ENCODE measurements at regions not wholly inside any gene's neighbourhood (a gene's known extent, or its start where the extent isn't known, plus 50 kb on each side); places are given as distances from the start of the nearest gene placed in this dataset.

DNA sequence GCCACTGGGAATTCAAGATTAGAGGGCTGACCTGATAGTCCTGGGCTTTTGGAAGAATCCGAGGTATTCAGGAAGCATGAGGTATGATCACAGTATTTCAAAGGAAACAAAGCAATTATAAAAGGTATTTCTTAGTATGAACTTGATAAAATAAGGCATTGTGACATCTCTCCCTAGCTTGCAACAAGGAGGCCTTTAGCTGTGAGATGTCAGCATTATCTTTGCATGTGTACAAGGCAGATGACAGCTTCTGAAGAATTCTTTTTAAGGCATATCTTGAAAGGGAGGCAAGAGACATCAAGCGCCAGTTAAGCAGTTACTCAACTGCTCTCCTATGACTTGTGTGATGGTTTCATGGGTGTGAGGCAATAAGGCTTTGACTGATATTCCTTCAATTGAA lies 1123.7 kb downstream of the PLA2G4A start:
- H2AFZ ChIP-seq (ENCODE audit: low read depth, low read length), result no peak overlapping the region
- no peak overlapping the region for H3K27ac ChIP-seq (ENCODE audit: low read length)
- H3K9ac ChIP-seq (ENCODE audit: low read length), result no peak overlapping the region
- H3F3A ChIP-seq (ENCODE audit: insufficient read depth, low read length, poor library complexity, severe bottlenecking), result no peaks in the 10 kb centered on the region
- H3K9me3 ChIP-seq (ENCODE audit: low read length), result no peaks in the 10 kb centered on the region
- no peaks in the 10 kb centered on the region for H3K9me2 ChIP-seq (ENCODE audit: insufficient read depth, low read length)
- no peak overlapping the region for H3K4me3 ChIP-seq (ENCODE audit: low read length)
- H4K20me1 ChIP-seq (ENCODE audit: insufficient read depth), result no peaks in the 10 kb centered on the region
- no peaks in the 10 kb centered on the region for H3K27me3 ChIP-seq (ENCODE audit: insufficient read depth, low read depth, low read length)
- no peaks in the 10 kb centered on the region for H3K36me3 ChIP-seq (ENCODE audit: insufficient read depth, low read length)
- H3K4me2 ChIP-seq (ENCODE audit: low read length), result no peak overlapping the region
- no peak for TF ChIP-seq EZH2 (IDR thresholded peaks at IDR 0.05; ENCODE audit: borderline replicate concordance, insufficient read depth, low read length, poor library complexity, severe bottlenecking)
- TF ChIP-seq POLR2AphosphoS5 (IDR thresholded peaks at IDR 0.05), result no peak
- peak; percentile 30 for TF ChIP-seq EP300 (conservative IDR thresholded peaks at IDR 0.05; ENCODE audit: poor library complexity, severe bottlenecking)
- TF ChIP-seq RAD21 (conservative IDR thresholded peaks at IDR 0.05), result no peak
- TF ChIP-seq MXI1 (conservative IDR thresholded peaks at IDR 0.05; ENCODE audit: poor library complexity, severe bottlenecking), result no peak
- TF ChIP-seq REST (IDR thresholded peaks at IDR 0.05; ENCODE audit: borderline replicate concordance), result no peak
- no peak for TF ChIP-seq CTCF (IDR thresholded peaks at IDR 0.05; ENCODE audit: poor library complexity, severe bottlenecking)
- no peaks in the 10 kb centered on the region for H3K79me2 ChIP-seq (replicated peaks; ENCODE audit: insufficient read depth, low read length)

- Histone ChIP-seq H3K4me2 (ENCODE audit: low read length) (no peak overlapping the region), H3K9ac (ENCODE audit: low read length) (no peak overlapping the region), H2AFZ (ENCODE audit: low read depth, low read length) (no peak overlapping the region), H3K36me3 (ENCODE audit: insufficient read depth, low read length) (no peaks in the 10 kb centered on the region), H3F3A (ENCODE audit: insufficient read depth, low read length, poor library complexity, severe bottlenecking) (no peaks in the 10 kb centered on the region), H3K4me3 (ENCODE audit: low read length) (no peak overlapping the region), H3K27me3 (ENCODE audit: insufficient read depth, low read depth, low read length) (no peaks in the 10 kb centered on the region), H3K9me3 (ENCODE audit: low read length) (no peaks in the 10 kb centered on the region), H3K9me2 (ENCODE audit: insufficient read depth, low read length) (no peaks in the 10 kb centered on the region), H4K20me1 (ENCODE audit: insufficient read depth) (no peaks in the 10 kb centered on the region), H3K27ac (ENCODE audit: low read length) (peak overlapping the region; percentile 4), H3K79me2 (replicated peaks; ENCODE audit: insufficient read depth, low read length) (no peaks in the 10 kb centered on the region)
- no peak for TF ChIP-seq RAD21 (conservative IDR thresholded peaks at IDR 0.05)
- TF ChIP-seq EP300 (conservative IDR thresholded peaks at IDR 0.05; ENCODE audit: poor library complexity, severe bottlenecking), result peak; percentile 89
- peak; percentile 69 for TF ChIP-seq POLR2AphosphoS5 (IDR thresholded peaks at IDR 0.05)
Measured at GRCh38 chr1:187956975-187957374, 1128.2 kb downstream of the PLA2G4A start.

DNA sequence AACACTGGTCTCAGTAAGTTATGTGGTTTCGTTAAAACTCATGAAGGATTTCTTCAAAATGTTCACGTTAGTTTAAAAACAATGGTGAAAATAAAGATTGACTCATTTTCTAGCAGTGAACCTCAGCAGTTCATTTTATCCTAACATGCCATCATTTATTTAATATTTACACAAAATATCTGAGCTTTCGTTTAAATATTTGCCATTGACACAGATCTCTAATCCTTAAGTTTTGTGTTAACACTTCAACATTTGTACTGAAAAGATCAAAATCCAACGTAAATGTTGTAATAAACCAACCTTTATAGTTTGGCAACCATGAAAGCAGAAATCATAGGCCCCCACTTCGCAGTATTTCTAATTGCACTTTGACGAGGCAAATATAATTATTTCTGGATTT lies 1129.5 kb downstream of the PLA2G4A start:
- Histone ChIP-seq H3K9me2 (ENCODE audit: insufficient read depth, low read length) (no peaks in the 10 kb centered on the region), H2AFZ (ENCODE audit: low read depth, low read length) (no peak overlapping the region), H3F3A (ENCODE audit: insufficient read depth, low read length, poor library complexity, severe bottlenecking) (no peaks in the 10 kb centered on the region), H3K4me2 (ENCODE audit: low read length) (no peak overlapping the region), H3K9ac (ENCODE audit: low read length) (no peak overlapping the region), H3K9me3 (ENCODE audit: low read length) (no peaks in the 10 kb centered on the region), H3K4me3 (ENCODE audit: low read length) (no peak overlapping the region), H3K36me3 (ENCODE audit: insufficient read depth, low read length) (no peaks in the 10 kb centered on the region), H3K27ac (ENCODE audit: low read length) (no peak overlapping the region), H3K27me3 (ENCODE audit: insufficient read depth, low read depth, low read length) (no peaks in the 10 kb centered on the region), H4K20me1 (ENCODE audit: insufficient read depth) (no peaks in the 10 kb centered on the region), H3K79me2 (replicated peaks; ENCODE audit: insufficient read depth, low read length) (no peaks in the 10 kb centered on the region)
- TF ChIP-seq EZH2 (IDR thresholded peaks at IDR 0.05; ENCODE audit: borderline replicate concordance, insufficient read depth, low read length, poor library complexity, severe bottlenecking) (no peak), SMC3 (conservative IDR thresholded peaks at IDR 0.05; ENCODE audit: poor library complexity) (no peak), RAD21 (conservative IDR thresholded peaks at IDR 0.05) (no peak), EP300 (conservative IDR thresholded peaks at IDR 0.05; ENCODE audit: poor library complexity, severe bottlenecking) (no peak), MXI1 (conservative IDR thresholded peaks at IDR 0.05; ENCODE audit: poor library complexity, severe bottlenecking) (no peak), POLR2AphosphoS5 (IDR thresholded peaks at IDR 0.05) (no peak), REST (IDR thresholded peaks at IDR 0.05; ENCODE audit: borderline replicate concordance) (no peak), CTCF (IDR thresholded peaks at IDR 0.05; ENCODE audit: poor library complexity, severe bottlenecking) (no peak), TAF1 (IDR thresholded peaks at IDR 0.05; ENCODE audit: low read depth) (no peak)
